Spleen (tissue), 7 donors: ENCODE measurements at regions not wholly inside any gene's neighbourhood (a gene's known extent, or its start where the extent isn't known, plus 50 kb on each side); places are given as distances from the start of the nearest gene placed in this dataset.

ENCODE experiments used
- CTCF ChIP-seq, 11 experiments: fragments of 200-600 bp in 7 of 11; fragments of 450-650 bp in 4 of 11; sonication (generic) in 4 of 11; IDR thresholded peaks in 8 of 11; conservative IDR thresholded peaks in 3 of 11; 1 replicate in 7 of 11; 2 replicates in 4 of 11; pipeline versions ENCODE4 v1.4.0 to v1.8.0; 2016 to 2021; ENCODE audit warnings: antibody characterized with exemption in 11 of 11, inconsistent platforms in 4 of 11, mild to moderate bottlenecking in 1 of 11
- POLR2A ChIP-seq, 3 donors: fragments of 450-650 bp; IDR thresholded peaks; one replicate each; pipeline ENCODE4 v1.5.1; 2017; ENCODE audit warnings: antibody characterized with exemption in 3 of 3, mild to moderate bottlenecking in 1 of 3
- POLR2AphosphoS5 ChIP-seq, 3 donors: sonication (generic); formaldehyde crosslinking; IDR thresholded peaks; one replicate each; pipeline ENCODE4 v1.5.1; 2017; ENCODE audit warnings: antibody characterized with exemption in 3 of 3
- donor health status: DM: no; HTN: no; CAD: no; lungs with moderate emphysema.
- donor health status: DM: no; HTN: no; CAD: no.
- donor health status: DM: no; HTN: no; CAD: no.

GRCh38 chr14:98564541-98564940 lies 707.5 kb downstream of the BCL11B start:
- TF ChIP-seq CTCF (IDR thresholded peaks at IDR 0.05 in 8 of 11, conservative IDR thresholded peaks at IDR 0.05 in 3 of 11) (no peak), POLR2AphosphoS5 (IDR thresholded peaks at IDR 0.05) (no peak), POLR2A (IDR thresholded peaks at IDR 0.05) (no peak)
